Mammary epithelial cell (primary cell): ENCODE measurements at regions not wholly inside any gene's neighbourhood (a gene's known extent, or its start where the extent isn't known, plus 50 kb on each side); places are given as distances from the start of the nearest gene placed in this dataset.

Experiments
- EZH2 ChIP-seq: IDR thresholded peaks from 2 replicates; pipeline ENCODE4 v1.6.1; 2012; ENCODE audit warnings: low read length, inconsistent platforms, borderline replicate concordance
- TF ChIP-seq, protein P1 (sequence below), 2 donors: IDR thresholded peaks in 1 of 2; conservative IDR thresholded peaks in 1 of 2; 2 replicates each; pipeline ENCODE4 v1.5.1; 2011 to 2012; ENCODE audit warnings: inconsistent platforms in 2 of 2, low read length in 2 of 2, mild to moderate bottlenecking in 2 of 2, control low read depth in 1 of 2, low read depth in 1 of 2; ENCODE audit not compliant: insufficient read depth in 1 of 2; ENCODE audit errors: extremely low read depth in 1 of 2

DNA sequence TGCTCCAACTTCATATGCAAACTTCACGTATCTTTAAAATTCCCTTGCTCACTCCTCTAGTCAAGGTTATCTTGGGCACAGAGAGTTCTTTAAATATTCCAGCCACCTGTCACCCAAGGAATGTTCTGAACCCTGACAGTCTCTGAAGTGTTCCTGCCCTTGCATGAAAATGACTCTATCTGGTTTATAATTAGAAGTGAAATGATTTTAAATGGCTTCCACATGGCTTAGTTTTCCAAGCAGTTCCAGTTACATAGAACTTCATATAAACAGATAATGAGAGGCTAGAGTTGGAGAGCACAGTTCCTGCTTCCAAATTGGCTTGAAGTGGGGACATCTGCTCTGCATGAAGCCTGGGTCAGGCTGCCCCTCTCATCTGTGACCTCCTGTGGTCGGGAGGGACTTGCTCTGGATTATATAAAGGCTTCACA, 81.9 kb downstream of the SLC4A3 start:
- TF ChIP-seq, protein P1, sequence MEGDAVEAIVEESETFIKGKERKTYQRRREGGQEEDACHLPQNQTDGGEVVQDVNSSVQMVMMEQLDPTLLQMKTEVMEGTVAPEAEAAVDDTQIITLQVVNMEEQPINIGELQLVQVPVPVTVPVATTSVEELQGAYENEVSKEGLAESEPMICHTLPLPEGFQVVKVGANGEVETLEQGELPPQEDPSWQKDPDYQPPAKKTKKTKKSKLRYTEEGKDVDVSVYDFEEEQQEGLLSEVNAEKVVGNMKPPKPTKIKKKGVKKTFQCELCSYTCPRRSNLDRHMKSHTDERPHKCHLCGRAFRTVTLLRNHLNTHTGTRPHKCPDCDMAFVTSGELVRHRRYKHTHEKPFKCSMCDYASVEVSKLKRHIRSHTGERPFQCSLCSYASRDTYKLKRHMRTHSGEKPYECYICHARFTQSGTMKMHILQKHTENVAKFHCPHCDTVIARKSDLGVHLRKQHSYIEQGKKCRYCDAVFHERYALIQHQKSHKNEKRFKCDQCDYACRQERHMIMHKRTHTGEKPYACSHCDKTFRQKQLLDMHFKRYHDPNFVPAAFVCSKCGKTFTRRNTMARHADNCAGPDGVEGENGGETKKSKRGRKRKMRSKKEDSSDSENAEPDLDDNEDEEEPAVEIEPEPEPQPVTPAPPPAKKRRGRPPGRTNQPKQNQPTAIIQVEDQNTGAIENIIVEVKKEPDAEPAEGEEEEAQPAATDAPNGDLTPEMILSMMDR (conservative IDR thresholded peaks at IDR 0.05 in 1 of 2, IDR thresholded peaks at IDR 0.05 in 1 of 2; ENCODE audit: extremely low read depth in 1 of 2, insufficient read depth in 1 of 2, low read depth in 1 of 2, low read length in 2 of 2), result no peak
- no peak for TF ChIP-seq EZH2
